ENCODE measurements at regions not wholly inside any gene's neighbourhood (a gene's known extent, or its start where the extent isn't known, plus 50 kb on each side); places are given as distances from the start of the nearest gene placed in this dataset.

- TF ChIP-seq CTCF (conservative IDR thresholded peaks at IDR 0.05; ENCODE audit: low read length) (no peak), EZH2phosphoT487 (IDR thresholded peaks at IDR 0.05; ENCODE audit: borderline replicate concordance, low read depth, low read length) (no peak)
Observed at GRCh38 chr21:35204125-35204524, 155.0 kb upstream of the RUNX1 start.

Measured in OCI-LY7 (cell line).